Gastroesophageal sphincter (tissue), 4 donors: ENCODE measurements at regions not wholly inside any gene's neighbourhood (a gene's known extent, or its start where the extent isn't known, plus 50 kb on each side); places are given as distances from the start of the nearest gene placed in this dataset.
"Not testable (repeated sequence)": the region's sequence is repeated elsewhere in the genome, so short reads cannot be mapped to it uniquely, and the experiment has no call there.

Source experiments
- ATAC-seq: fragments of 150-250 bp; one replicate; pipeline ENCODE4 v1.9.1; 2016; ENCODE audit warnings: mild to moderate bottlenecking, moderate library complexity
- H3K27ac ChIP-seq, 4 donors: fragments of 200-600 bp; sonication (generic) in 3 of 4; 1 replicate in 3 of 4; 2 replicates in 1 of 4; pipeline ENCODE4 v1.5.1; 2016 to 2019
- H3K27me3 ChIP-seq: fragments of 200-600 bp; sonication (generic); one replicate; pipeline ENCODE4 v1.5.1; 2019
- H3K36me3 ChIP-seq, 2 donors: fragments of 200-600 bp; sonication (generic); one replicate each; pipeline ENCODE4 v1.5.1; 2019; ENCODE audit warnings: control low read depth in 1 of 2
- H3K4me1 ChIP-seq, 3 donors: fragments of 200-600 bp; sonication (generic); 1 replicate in 2 of 3; 2 replicates in 1 of 3; pipeline ENCODE4 v1.5.1; 2016 to 2019; ENCODE audit warnings: control low read depth in 2 of 3
- H3K4me3 ChIP-seq, 2 donors: fragments of 200-600 bp; sonication (generic); one replicate each; pipeline ENCODE4 v1.5.1; 2019; ENCODE audit warnings: mild to moderate bottlenecking in 1 of 2, moderate library complexity in 1 of 2
- H3K9me3 ChIP-seq, 3 donors: fragments of 200-600 bp; sonication (generic); one replicate each; pipeline ENCODE4 v1.5.1; 2017 to 2019; ENCODE audit warnings: control low read depth in 2 of 3
- CTCF ChIP-seq, 4 experiments: fragments of 200-600 bp in 2 of 4; fragments of 450-650 bp in 2 of 4; sonication (generic) in 1 of 4; IDR thresholded peaks; one replicate each; pipeline ENCODE4 v1.5.1; 2017 to 2019; ENCODE audit warnings: antibody characterized with exemption in 4 of 4, mild to moderate bottlenecking in 2 of 4, moderate library complexity in 2 of 4
- EP300 ChIP-seq: sonication (generic); formaldehyde crosslinking; IDR thresholded peaks from one replicate; pipeline ENCODE4 v1.6.1; 2017; ENCODE audit warnings: antibody characterized with exemption, mild to moderate bottlenecking
- POLR2A ChIP-seq, 2 donors: fragments of 450-650 bp; IDR thresholded peaks; one replicate each; pipeline ENCODE4 v1.6.1; 2017; ENCODE audit warnings: antibody characterized with exemption in 2 of 2, mild to moderate bottlenecking in 2 of 2, moderate library complexity in 1 of 2
- POLR2AphosphoS5 ChIP-seq: sonication (generic); formaldehyde crosslinking; IDR thresholded peaks from one replicate; pipeline ENCODE4 v1.6.1; 2017; ENCODE audit warnings: antibody characterized with exemption
- WGBS, 2 donors: methylation state at CpG; one replicate each; pipeline ENCODE4 v1.1.5; 2018; ENCODE audit warnings: low coverage in 1 of 2; 5-methylcytosine and 5-hydroxymethylcytosine counted together

DNA sequence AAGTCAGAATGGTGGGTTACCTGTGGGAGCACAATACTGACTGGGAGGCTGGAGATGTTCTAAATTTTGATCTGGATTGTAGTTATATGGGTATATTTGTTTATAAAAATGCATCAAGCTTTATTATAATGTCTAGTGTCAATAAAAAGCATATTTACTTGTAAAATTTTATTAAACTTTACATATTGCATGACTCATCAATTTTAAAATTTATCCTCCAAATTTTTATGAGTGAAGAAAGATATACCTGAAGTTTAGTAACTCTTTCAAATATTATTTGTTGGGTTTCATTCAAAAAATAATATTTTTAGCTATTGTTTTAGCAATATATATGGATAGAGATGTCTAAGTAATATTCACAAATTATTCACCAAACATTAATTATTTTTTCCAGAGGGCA lies 103.0 kb downstream of the ANXA5 start:
- Histone ChIP-seq H3K36me3 (no peaks in the 10 kb centered on the region), H3K27me3 (no peaks in the 10 kb centered on the region), H3K27ac (no peak overlapping the region), H3K4me3 (no peak overlapping the region), H3K4me1 (no peaks in the 10 kb centered on the region), H3K9me3 (no peaks in the 10 kb centered on the region)
- ATAC-seq, result no peak
- TF ChIP-seq POLR2A (IDR thresholded peaks at IDR 0.05), result no peak
- no peak for TF ChIP-seq EP300
- no peak for TF ChIP-seq POLR2AphosphoS5
- TF ChIP-seq CTCF (IDR thresholded peaks at IDR 0.05), result no peak

GRCh38 chr4:121592257-121592656 lies 104.5 kb downstream of the ANXA5 start:
- not testable (repeated sequence) for H3K36me3 ChIP-seq, H3K9me3 ChIP-seq, H3K4me1 ChIP-seq, H3K4me3 ChIP-seq, ATAC-seq, H3K27me3 ChIP-seq, H3K27ac ChIP-seq
- WGBS, 2 donors, result 53 to 88% methylated on average over 3 of the region's 3 CpGs

- no peak overlapping the region for H3K4me3 ChIP-seq
- H3K9me3 ChIP-seq, result no peaks in the 10 kb centered on the region
- no peaks in the 10 kb centered on the region for H3K27me3 ChIP-seq
- TF ChIP-seq POLR2A (IDR thresholded peaks at IDR 0.05) (no peak), EP300 (no peak), POLR2AphosphoS5 (no peak), CTCF (IDR thresholded peaks at IDR 0.05) (no peak)
- ATAC-seq, result no peak
- H3K36me3 ChIP-seq, result no peaks in the 10 kb centered on the region
- H3K27ac ChIP-seq, result no peak overlapping the region
- no peaks in the 10 kb centered on the region for H3K4me1 ChIP-seq
- WGBS, 2 donors, result 50 to 57% methylated on average over 1 of the region's 1 CpG
Measured at GRCh38 chr4:121584836-121585235, 111.9 kb downstream of the ANXA5 start.

- H3K4me1 ChIP-seq, result no peaks in the 10 kb centered on the region
- WGBS, 2 donors, result 85 to 92% methylated on average over 3 of the region's 3 CpGs
- H3K9me3 ChIP-seq, result no peaks in the 10 kb centered on the region
- no peak for ATAC-seq
- TF ChIP-seq POLR2AphosphoS5 (no peak), CTCF (IDR thresholded peaks at IDR 0.05) (no peak), EP300 (no peak), POLR2A (IDR thresholded peaks at IDR 0.05) (no peak)
- no peaks in the 10 kb centered on the region for H3K27me3 ChIP-seq
- no peak overlapping the region for H3K4me3 ChIP-seq
- no peaks in the 10 kb centered on the region for H3K36me3 ChIP-seq
- H3K27ac ChIP-seq, result no peak overlapping the region
Measured at GRCh38 chr4:121583396-121583795, 113.4 kb downstream of the ANXA5 start.

DNA sequence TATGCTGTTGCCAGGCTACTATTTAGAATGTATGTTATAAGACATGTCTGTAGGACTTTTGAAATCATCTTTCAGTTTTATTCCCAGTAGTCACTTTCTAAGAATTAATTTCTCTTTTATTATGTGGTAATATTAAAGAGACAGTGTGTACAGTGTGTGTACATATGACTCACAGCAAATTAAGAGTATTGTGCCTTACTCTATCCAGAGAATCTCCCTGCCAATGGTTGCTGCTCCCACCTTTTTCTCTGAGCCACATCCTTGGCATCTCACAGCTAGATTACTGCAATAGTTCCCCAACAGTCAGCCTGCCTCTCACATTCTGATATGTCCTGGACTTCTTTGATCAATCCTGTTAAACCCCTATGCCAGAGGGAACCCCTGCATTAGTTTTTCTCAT lies 114.5 kb downstream of the ANXA5 start:
- no peaks in the 10 kb centered on the region for H3K36me3 ChIP-seq
- no peak overlapping the region for H3K4me3 ChIP-seq
- TF ChIP-seq POLR2A (IDR thresholded peaks at IDR 0.05), result no peak
- no peak for TF ChIP-seq EP300
- no peak for TF ChIP-seq CTCF (IDR thresholded peaks at IDR 0.05)
- H3K27ac ChIP-seq, result no peak overlapping the region
- H3K27me3 ChIP-seq, result no peaks in the 10 kb centered on the region
- H3K4me1 ChIP-seq, result no peaks in the 10 kb centered on the region
- ATAC-seq, result no peak
- no peaks in the 10 kb centered on the region for H3K9me3 ChIP-seq

DNA sequence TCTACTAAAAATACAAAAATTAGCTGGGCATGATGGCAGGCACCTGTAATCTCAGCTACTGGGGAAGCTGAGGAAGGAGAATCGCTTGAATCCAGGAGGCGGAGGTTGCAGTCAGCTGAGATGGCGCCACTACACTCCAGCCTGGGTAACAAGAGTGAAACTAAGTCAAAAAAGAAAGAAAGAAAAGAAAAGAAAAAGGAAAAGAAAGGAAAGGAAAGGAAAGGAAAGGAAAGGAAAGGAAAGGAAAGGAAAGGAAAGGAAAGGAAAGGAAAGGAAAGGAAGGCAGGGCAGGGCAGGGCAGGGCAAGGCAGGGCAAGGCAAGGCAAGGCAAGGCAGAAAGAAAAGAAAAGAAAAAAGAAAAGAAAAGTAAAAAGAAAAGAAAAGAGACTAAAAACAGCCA lies 121.4 kb downstream of the ANXA5 start:
- ATAC-seq, H3K36me3 ChIP-seq, H3K27ac ChIP-seq, H3K27me3 ChIP-seq, H3K9me3 ChIP-seq, H3K4me1 ChIP-seq, H3K4me3 ChIP-seq: not testable (repeated sequence)
- 93 to 94% methylated on average over 2 to 3 of the region's 3 CpGs for WGBS, 2 donors
